HG02852 (cell line): ENCODE measurements at regions not wholly inside any gene's neighbourhood (a gene's known extent, or its start where the extent isn't known, plus 50 kb on each side); places are given as distances from the start of the nearest gene placed in this dataset.
"Not testable (repeated sequence)": the region's sequence is repeated elsewhere in the genome, so short reads cannot be mapped to it uniquely, and the experiment has no call there.

Source experiments
- ATAC-seq: cut with Tn5 transposase; IDR thresholded peaks from one replicate; pipeline ENCODE4 v1.9.1; 2021; ENCODE audit warnings: mild to moderate bottlenecking, moderate library complexity; ENCODE audit not compliant: unreplicated experiment

DNA sequence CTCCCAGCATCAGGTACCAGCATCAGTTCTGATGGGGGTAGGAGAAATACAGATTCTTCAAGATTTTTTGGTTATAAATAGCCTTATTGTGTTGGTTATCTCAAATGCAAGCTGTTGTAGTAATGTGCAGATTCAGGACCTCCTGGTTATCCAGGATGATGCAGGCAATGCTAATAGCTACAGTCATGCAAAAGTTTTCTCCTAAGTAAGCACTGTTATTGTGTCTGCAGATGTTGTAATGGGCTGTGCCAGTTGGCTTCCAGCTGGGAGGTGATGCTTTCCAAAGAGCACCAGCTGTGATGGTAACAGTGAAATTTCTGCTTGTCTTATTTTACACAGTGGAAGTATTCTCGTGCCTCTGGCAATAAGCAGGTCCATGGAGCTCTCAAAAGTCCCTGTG lies 719.2 kb upstream of the CTNND2 start:
- no peak for ATAC-seq

DNA sequence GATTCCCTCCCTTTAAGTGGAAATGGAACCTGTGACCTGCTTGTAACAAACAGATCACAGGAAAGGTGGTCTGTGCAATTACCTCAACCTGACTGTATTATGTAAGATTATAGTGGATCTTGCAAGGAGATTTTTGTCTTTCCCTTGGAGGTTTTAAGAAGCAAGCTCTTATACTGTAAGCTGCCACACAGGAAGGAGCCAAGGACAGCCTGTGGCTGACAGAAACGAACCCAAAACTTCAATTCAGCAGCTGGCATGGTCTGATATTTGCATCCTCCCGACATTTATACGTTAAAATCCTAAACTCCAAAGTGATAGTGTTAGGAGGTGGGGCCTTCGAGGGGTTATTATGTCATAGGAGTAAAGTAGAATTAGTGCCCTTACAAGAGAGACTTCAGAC lies 711.8 kb upstream of the CTNND2 start:
- no peak for ATAC-seq

DNA sequence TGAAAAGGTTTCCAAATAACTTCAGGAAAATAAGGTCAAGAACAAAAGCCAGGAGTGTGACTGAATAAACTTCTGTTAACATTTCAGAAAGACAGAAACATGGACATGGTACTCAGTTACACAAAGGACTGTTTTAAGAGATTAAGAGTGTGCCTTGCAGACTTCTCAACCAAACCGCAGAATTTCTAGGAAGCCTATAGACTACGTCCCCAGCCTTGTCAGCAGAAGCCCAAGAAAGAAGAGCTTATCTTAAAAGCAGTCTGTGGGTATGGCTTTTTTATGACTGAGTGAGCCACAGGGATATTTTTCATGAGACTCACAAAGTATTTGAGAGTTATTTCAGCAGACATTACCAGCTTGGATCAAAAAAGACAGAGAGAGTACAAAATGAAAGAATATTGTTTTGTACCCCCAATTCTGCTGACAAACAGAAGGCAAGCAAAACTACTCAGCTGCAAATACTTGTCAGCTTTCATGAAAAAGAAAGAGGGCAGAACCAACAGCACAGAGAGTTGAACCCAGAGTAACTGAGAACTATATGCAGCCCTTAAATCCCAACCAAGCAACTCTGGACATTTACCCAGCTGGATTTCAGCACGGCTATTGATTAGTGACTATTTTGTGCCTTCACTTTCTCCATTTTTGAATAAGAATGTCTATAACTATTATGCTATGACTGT lies 711.0 kb upstream of the CTNND2 start:
- ATAC-seq, result no peak

DNA sequence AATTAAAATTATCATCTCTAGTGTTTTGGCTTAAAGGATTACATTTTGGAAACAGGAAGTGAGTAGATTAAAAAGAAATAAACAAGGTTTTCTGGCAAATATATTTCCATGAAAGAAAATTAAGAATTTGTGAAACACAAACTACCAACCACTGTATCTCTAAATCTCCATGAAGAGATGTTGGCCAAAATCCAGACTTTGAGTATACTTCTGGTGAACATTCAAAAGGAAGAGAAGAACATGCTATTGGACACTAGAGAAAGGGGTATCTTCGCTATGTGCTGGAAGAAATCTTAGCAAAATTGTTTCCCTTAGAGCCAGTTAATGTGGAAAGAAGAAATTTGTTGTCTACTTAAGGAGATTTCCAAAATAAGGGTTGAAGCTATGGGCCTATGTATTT lies 710.4 kb upstream of the CTNND2 start:
- ATAC-seq, result no peak

DNA sequence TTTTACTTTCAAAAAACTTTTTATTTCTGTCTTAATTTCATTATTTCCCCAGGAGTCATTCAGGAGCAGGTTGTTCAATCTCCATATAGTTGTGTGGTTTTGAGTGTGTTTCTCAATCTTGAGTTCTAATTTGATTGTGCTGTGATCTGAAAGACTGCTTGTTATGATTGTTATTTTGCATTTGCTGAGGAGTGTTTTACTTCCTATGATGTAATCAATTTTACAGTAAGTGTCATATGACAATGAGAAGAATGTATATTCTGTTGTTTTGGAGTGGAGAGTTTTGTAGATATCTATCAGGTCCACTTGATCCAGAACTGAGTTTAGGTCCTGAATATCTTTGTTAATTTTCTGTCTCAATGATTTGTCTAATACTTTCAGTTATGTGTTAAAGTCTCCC lies 706.9 kb upstream of the CTNND2 start:
- ATAC-seq, result no peak

DNA sequence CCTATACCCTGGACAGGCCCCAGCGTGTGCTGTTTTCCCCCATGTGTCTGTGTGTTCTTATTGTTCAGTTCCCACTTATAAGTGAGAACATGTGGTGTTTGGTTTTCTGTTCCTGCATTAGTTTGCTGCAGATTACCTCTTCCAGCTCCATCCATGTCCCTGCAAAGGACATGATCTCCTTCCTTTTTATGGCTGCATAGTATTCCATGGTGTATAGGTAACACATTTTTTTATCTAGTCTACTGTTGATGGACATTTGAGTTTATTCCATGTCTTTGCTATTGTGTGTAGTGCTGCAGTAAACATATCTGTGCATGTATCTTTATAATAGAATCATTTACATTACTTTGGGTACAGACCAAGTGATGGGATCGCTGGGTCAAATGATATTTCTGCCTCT lies 703.6 kb upstream of the CTNND2 start:
- ATAC-seq, result not testable (repeated sequence)

DNA sequence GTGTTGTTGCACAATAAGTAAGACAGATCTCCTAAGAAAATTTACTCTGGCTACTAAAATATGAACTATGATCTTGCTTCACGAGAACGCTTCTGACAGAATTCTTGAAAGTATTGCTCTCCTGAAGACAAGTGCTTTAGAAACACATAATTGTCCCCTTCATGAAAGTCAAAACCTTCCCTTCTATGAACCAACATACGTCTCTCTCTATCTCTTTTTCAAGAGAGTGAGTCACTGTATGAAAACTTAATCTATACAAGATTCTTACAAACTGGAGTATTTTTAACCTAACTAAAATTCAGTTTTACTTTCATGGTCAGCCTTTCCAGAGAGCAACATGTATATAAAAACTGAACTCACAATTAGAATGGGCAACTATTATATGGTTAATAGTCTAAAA lies 688.0 kb upstream of the CTNND2 start:
- ATAC-seq, result no peak

DNA sequence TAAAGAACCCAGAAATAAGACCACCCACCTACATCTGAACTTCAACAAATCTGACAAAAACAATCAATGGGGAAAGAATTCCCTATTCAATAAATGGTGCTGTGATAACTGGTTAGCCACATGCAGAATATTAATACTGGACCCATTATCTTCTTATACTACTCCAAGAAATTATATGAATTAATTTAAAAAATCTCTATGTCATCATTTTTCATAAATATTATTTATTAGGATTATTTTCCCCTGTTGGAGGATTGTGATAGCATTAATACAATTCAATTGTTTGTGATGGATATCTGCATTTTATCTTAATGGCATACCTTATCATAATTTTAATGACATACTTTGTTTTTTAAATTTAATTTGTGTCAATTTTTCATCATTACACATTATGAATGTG lies 682.2 kb upstream of the CTNND2 start:
- ATAC-seq, result no peak

DNA sequence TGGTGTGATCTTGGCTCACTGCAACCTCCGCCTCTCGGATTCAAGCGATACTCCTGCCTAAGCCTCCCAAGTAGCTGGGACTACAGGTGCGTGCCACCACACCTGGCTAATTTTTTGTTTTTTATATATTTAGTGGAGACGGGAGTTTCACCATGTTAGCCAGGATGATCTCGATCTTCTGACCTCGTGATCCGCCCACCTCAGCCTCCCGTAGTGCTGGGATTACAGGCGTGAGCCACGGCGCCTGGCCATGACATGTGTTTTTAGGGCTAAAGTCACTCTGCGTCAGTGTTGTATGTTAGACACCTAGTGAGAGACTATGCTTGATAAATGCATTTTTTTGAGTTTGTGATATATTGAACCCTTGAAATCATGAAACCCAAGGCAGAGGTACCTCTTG lies 674.6 kb upstream of the CTNND2 start:
- ATAC-seq, result not testable (repeated sequence)

DNA sequence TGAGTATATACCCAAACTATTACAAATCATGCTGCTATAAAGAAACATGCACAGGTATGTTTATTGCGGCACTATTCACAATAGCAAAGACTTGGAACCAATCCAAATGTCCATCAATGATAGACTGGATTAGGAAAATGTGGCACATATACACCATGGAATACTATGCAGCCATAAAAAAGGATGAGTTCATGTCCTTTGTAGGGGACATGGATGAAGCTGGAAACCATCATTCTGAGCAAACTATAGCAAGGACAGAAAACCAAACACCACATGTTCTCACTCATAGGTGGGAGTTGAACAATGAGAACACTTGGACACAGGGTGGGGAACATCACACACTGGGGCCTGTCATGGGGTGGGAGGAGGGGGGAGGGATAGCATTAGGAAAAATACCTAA lies 672.7 kb upstream of the CTNND2 start:
- ATAC-seq, result not testable (repeated sequence)

DNA sequence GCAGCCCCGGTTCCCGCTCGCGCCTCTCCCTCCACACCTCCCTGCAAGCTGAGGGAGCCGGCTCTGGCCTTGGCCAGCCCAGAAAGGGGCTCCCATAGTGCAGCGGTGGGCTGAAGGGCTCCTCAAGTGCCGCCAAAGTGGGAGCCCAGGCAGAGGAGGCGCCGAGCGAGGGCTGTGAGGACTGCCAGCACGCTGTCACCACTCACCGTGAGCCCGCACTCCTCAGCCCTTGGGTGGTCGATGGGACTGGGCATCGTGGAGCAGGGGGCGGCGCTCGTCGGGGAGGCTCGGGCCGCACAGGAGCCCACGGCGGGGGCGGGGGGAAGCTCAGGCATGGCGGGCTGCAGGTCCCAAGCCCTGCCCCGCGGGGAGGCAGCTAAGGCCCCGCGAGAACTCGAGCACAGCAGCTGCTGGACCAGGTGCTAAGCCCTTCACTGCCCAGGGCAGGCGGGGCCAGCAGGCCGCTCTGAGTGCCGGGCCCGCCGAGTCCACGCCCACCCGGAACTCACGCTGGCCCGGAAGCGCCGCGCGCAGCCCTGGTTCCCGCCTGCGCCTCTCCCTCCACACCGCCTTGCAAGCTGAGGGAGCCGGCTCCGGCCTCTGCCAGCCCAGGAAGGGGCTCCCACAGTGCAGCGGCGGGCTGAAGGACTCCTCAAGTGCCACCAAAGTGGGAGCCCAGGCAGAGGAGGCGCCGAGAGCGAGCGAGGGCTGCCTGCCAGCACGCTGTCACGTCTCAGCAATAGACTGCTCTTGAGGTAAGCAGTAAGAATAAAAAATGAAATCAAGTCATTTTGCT lies 670.2 kb upstream of the CTNND2 start:
- ATAC-seq, result not testable (repeated sequence)

DNA sequence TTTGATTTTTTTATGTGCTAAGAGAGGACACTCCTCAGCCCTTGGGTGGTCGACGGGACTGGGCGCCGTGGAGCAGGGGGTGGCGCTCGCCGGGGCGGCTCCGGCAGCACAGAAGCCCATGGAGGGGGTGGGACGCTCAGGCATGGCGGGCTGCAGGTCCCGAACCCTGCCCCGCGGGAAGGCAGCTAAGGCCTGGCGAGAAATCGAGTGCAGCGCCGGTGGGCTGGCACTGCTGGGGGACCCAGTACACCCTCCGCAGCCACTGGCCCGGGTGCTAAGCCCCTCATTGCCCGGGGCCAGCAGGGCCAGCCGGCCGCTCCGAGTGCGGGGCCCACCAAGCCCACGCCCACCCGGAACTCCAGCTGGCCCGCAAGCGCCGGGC lies 669.7 kb upstream of the CTNND2 start:
- ATAC-seq, result not testable (repeated sequence)

DNA sequence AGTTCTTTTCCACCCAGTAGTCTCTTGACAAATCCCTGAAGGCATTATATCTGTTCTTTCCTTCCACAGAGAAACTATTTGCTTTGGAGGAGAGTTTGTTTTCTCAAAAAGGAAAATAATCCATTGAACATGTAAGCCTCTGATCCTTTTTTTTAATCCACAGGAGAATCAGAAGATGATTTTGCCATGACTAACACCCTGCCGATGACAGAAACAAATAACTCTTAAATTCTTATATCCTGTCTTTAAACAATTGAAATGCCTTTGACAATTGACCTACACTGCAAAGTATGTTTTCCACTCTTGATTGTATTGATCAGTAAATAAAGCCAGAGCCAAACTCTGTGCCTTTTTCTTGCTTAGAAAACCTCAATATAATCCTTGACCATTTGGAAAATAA lies 666.4 kb upstream of the CTNND2 start:
- ATAC-seq, result no peak

DNA sequence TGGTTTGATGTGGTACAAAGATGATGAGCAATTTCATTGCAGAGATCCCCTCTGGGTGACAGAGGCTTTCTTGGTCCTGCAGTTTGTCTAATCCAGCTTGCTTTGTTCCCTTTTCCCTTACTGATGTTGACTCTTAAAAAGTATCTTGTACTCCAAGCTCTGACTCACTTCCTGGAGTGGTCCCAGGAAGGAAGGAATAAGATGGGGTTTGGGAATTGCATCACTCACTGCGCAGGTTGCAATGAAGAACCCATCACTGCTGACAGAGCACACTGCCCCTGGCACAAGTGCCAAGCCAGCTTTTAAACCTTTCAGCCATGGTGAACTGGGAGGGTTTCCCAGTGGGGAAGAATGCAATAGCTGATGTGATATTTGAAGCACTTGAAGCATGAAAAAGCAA lies 662.2 kb upstream of the CTNND2 start:
- no peak for ATAC-seq

DNA sequence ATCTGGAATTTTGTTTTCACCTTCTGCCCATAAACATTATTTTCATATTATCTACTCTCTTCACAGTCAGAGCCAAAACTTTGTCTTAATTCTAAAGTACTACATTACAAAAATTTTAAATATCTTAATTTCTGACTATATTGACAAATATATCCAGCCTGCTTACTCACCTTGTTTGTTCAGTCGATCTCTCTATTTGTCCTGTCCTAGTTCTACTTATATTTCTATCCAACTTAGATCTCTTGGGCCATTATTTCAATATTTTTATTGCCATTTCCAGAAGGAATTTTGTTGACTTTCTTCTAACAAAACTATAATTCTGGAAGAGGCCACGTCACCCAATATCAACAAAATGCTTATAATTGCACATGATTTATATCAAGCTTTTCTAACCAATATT lies 652.8 kb upstream of the CTNND2 start:
- ATAC-seq, result no peak

DNA sequence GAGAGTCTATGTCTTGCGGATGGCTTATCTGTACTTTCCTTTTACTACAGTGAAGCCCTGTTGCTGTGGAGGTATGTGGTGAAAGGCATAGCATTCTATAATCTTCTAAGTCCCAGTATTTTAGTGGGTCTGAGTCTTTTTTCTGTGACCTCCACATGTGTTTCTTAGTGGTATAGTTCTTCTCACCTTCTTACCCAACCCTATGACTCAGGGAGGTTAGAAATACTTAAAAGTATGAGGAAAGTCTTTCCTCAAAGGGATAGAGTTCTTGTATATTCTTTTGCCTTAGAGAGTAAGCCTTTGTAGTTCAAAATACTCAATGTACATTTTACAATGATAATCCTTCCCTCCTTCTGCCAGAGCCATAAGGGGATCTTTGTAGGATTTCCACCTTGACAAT lies 621.9 kb upstream of the CTNND2 start:
- ATAC-seq, result no peak

DNA sequence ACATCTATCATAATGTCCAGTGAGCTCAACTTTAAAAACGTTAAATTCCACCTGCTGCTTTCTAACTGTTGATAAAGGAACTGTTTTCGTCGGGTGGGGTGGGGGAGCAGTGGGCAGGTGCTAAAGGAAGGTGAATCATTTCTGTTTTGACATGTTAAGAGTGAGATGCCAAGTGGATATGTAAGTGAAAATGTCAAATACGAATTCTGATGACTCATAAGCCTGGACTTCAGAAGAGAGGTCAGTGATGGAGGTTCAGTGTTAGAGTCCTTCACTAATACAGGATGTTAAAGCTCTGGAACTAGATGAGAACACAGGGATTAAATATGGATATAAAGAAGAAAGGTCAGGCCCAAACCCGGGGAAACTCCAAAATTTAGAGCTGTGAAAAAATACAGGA lies 617.9 kb upstream of the CTNND2 start:
- no peak for ATAC-seq

DNA sequence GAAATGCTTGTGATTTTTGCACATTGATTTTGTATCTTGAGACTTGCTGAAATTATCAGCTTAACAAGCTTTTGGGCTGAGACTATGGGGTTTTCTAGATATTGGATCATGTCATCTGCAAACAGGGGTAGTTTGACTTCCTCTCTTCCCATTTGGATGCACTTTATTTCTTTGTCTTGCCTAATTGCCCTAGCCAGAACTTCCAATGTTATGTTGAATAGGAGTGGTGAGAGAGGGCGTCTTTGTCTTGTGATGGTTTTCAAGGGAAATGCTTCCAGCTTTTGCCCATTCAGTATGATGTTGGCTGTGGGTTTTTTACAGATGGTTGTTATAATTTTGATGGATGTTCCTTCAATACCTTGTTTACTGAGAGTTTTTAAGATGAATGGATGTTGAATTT lies 600.7 kb upstream of the CTNND2 start:
- not testable (repeated sequence) for ATAC-seq

DNA sequence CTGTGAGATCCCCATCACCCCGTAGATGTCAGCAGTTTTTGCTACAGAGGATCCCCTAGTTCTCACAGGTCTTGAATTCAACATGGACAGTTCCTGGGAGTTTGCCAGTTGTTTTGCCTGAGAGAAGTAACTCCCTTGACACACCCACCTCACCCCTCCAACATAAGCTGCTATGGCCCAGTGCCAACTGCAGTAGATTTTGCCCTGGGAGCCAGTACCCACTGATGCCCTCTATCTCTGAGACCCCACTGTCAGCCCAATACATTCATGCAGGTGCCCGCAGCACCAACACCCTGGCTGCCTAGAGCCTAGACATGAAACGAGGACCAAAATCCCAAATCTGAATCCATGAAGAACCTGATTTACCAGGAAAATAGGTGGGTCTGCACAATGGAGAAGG lies 583.9 kb upstream of the CTNND2 start:
- no peak for ATAC-seq

DNA sequence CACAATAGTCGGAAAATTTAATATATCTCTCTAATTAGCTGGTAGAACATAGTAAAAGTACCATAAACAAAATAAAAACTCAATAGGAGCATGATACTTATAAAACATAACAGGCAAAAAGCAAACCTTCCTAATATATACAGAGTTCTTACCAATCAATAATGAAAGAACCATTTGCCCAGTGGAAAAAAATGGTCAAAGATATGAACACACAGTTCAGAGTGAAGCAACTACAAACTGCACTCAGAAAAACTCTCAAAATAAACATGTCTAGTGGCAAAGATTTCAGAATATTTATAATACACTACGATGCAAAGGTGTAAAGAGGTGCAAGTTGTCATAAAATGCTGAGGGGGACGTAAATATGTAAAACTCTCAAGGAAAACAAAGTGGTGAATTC lies 576.2 kb upstream of the CTNND2 start:
- no peak for ATAC-seq

DNA sequence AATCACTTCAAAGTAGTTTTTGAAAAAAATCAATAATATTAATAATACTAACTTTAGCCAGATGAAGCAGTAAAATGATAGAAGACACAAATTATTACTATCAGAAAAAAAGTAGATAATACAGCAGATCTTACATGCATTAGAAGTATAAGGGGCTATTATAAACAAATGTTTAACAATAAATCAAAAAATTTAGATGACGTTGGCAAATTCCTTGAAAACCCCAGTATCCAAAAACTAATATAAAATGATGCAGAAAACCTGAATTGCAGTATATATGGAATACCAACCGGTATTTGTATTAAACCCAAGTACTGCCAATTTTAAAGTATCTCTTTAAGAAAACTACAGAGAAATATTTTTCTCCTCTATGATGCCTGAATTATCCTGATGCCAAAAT lies 573.3 kb upstream of the CTNND2 start:
- no peak for ATAC-seq

DNA sequence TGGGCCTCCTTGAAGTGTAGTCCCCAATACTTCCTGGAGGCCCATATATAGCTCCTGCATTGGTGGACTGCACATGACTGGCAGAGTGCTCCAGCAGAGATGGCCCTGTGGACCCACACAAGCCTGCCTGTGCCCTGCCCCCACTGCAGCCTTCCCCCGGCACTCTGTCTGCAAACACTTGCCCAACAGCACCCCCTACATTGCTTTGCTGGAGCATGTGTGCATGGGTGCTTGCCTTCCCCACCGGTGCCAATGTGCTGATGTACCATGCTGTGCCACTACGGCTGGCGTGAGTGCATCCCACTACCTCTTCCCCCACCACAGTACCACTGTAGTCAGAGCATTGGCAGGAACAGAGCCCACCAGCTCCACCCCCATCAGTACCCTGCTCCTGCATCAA lies 563.6 kb upstream of the CTNND2 start:
- ATAC-seq, result no peak
